SH-SY5Y (cell line): ENCODE measurements at regions not wholly inside any gene's neighbourhood (a gene's known extent, or its start where the extent isn't known, plus 50 kb on each side); places are given as distances from the start of the nearest gene placed in this dataset.

ENCODE experiments used
- GATA2 ChIP-seq: IDR thresholded peaks from 2 replicates; pipeline ENCODE4 v1.6.1; 2011; ENCODE audit warnings: mild to moderate bottlenecking, low read depth, low read length
- GATA3 ChIP-seq: IDR thresholded peaks from 2 replicates; pipeline ENCODE4 v1.6.1; 2011; ENCODE audit warnings: low read depth, mild to moderate bottlenecking, low read length, moderate library complexity

GRCh38 chr13:31462766-31463165, 263.0 kb downstream of the B3GLCT start:
- TF ChIP-seq GATA2 (no peak), GATA3 (no peak)

GRCh38 chr13:31468114-31468902, 268.5 kb downstream of the B3GLCT start:
- TF ChIP-seq GATA2 (no peak), GATA3 (no peak)

- no peak for TF ChIP-seq GATA3
- TF ChIP-seq GATA2: no peak
Observed at GRCh38 chr13:31469377-31469776, 269.6 kb downstream of the B3GLCT start.

GRCh38 chr13:31476266-31476665, 263.1 kb upstream of the RXFP2 start:
- TF ChIP-seq GATA2: no peak
- no peak for TF ChIP-seq GATA3

GRCh38 chr13:31476753-31477152, 262.6 kb upstream of the RXFP2 start:
- TF ChIP-seq GATA3 (no peak), GATA2 (no peak)

GRCh38 chr13:31477961-31478360, 261.4 kb upstream of the RXFP2 start:
- TF ChIP-seq GATA3: no peak
- TF ChIP-seq GATA2: no peak

- TF ChIP-seq GATA2 (no peak), GATA3 (no peak)
Observed at GRCh38 chr13:31485183-31485582, 254.1 kb upstream of the RXFP2 start.

- TF ChIP-seq GATA3 (no peak), GATA2 (peak; percentile 28; the same call in 1 of the 2 replicates)
Observed at GRCh38 chr13:31485651-31486051, 253.7 kb upstream of the RXFP2 start.

- TF ChIP-seq GATA3 (no peak), GATA2 (no peak)
Observed at GRCh38 chr13:31495336-31495735, 244.0 kb upstream of the RXFP2 start.

- TF ChIP-seq GATA3 (no peak), GATA2 (no peak)
Observed at GRCh38 chr13:31499274-31499673, 240.1 kb upstream of the RXFP2 start.

GRCh38 chr13:31503626-31504025, 235.7 kb upstream of the RXFP2 start:
- TF ChIP-seq GATA2: no peak
- TF ChIP-seq GATA3: no peak

- TF ChIP-seq GATA2: no peak
- TF ChIP-seq GATA3: no peak
Observed at GRCh38 chr13:31504918-31505317, 234.4 kb upstream of the RXFP2 start.

- TF ChIP-seq GATA3: no peak
- no peak for TF ChIP-seq GATA2
Observed at GRCh38 chr13:31512331-31512730, 227.0 kb upstream of the RXFP2 start.

GRCh38 chr13:31514932-31515331, 224.4 kb upstream of the RXFP2 start:
- no peak for TF ChIP-seq GATA3
- TF ChIP-seq GATA2: no peak

GRCh38 chr13:31515427-31515826, 223.9 kb upstream of the RXFP2 start:
- TF ChIP-seq GATA2 (no peak), GATA3 (no peak)
